Mucosa of gallbladder (tissue), 1 donor: ENCODE measurements at regions not wholly inside any gene's neighbourhood (a gene's known extent, or its start where the extent isn't known, plus 50 kb on each side); places are given as distances from the start of the nearest gene placed in this dataset.

Experiments used
- DNase-seq: peaks from one replicate; pipeline ENCODE4 v3.0.0-alpha.2; 2020; ENCODE audit warnings: low spot score
- donor health status: DM: no; HTN: no; CAD: no.

DNA sequence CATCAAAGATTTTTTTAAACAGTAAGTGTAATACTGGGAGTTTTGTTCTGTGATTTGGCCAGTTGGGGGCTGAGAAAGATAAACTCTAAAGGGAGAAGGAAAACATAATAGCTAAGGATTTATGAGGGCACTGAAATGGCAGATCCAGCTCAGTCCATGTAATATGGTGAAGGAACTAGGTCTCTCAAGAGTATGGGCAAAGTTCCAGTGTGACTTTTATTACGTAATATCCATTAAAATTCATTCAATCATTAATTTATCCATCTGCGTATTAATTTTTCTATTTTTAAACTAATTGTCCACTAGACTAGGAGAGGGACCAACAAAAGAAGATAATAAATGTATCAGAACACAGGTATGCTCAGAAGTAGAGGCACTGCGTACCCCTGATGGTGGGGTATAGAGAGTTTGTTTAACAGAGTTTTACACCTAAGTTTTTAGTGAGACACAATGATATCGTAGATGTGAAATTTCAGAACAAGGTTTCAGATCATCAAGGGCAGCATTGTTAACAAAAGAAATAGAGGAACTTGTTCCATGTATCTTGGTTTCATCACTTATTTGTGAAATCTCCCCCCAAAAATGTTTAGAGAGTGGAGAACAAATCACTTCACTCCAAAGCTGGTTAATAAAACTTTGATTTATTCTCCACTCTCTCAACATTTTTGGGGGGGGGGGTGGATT, 351.1 kb downstream of the GRXCR1 start:
- DNase-seq = no peak

DNA sequence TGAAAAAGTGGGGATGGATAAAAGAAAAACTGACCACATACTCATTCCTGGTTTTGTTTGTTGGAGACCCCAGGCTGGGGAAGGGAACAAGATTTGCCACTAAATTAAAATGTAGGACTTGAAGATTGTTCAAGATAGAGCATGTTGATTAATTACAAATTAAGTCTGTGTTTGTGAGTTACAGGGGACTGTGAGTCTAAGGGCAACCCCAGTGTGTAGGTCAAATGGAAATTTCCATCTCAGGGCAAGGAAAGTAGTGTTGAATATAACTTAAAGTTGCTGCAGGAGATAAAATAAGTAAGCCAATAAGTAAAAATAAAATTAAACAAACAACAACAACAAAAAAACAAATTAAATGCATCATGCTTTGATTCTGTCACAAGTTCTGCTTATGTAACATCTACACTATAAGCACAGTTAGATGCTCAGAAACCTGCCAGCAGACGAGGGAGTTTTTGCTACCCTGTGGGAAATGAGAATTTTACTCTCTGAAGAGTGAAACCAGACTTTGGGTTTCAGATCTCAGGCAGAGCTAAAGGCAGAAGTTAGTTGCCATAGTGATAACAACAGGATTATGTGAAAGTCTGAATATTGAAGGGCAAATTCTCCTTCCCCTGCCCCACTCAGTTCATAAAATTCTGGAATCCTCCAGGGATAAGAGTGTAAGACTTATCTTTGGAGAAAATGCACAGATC, 352.3 kb downstream of the GRXCR1 start:
- DNase-seq = no peak

DNA sequence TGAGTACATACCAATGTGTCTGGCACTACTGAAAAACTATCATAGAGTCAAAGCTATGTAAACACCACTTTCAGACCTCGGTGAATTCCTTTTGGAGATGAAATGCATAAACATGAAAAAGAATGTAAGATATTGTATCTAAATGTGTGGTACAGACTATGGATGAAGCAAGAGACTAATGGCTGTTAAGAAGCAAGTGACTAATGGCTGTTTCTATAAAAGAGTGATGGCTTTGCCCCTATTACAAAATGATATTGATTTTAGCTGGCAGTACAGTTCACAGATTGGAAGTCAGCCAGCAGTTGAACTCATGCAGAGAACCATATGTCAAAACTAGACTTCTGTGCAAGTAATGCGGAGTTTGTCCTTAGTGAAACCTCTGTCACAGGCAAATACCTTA, 359.3 kb downstream of the GRXCR1 start:
- DNase-seq = peak; percentile 35

DNA sequence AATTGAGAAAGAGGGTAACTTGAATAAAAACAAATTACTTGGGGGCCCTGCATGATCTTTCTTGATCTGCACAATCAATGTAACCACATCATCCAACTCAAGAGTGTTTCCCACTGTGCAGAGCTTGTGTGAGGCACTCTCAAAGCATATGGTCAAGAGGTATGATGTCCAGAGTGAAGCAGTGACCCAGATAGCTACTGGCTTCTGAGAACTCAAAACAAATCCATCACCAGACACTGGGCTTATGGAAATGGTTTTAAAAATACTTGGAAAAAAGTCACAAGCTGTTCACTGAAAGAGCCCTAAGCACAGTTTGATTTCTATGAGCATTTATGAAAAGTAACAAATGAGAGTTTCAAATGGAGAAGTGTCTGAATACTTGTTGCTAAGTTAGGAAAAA, 361.0 kb downstream of the GRXCR1 start:
- no peak for DNase-seq

DNA sequence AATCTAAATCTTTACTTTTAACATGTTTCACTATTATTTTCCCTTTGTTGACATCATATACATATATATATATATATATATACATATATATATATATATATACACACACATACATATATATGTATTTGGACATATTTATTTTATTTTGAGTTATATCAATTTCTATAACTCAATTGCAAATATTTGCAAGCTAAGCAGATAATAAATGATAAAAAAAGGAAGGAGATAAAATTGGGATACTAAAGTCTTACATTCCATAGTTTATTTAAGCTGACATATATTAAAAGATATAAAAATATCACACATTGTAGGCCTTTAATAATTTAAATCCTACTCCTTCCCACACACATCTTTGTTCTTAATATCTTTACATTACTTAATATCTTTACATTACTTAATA, 372.2 kb downstream of the GRXCR1 start:
- no peak for DNase-seq

DNA sequence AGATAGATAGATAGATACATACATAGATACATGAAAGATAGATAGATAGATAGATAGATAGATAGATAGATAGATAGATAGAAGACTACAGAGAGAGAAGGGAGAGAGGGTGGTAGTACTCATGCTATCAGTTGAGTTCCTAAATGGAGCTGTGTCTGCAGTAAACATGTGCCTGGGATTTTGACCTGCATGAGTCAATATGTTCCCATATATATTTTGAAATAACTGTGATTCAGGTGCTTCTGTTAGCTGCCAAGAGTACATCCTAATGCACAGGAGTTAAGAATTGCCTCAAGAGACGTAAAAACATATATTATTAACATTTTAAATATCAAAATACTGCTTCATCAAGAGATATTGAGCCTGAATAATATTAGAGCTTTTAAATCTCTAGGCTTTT, 379.4 kb downstream of the GRXCR1 start:
- DNase-seq = no peak

DNA sequence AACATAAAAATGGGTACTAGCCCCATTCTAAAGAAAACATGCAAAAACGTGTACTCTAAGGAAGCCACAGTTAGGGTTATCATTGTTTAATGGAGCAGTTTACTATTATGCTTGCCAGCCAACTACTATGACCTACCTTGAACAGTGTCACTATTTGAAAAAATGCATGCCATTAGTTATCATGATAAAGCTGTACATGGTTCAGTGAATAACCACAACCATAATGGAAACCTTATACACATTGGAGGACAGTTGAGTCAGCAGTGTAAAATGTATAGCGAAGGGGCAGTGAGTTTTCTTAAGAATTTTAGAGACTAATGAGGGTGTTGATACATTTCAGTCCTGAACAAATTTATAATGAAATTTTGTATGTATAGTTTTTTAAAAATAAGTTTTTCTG, 381.9 kb downstream of the GRXCR1 start:
- no peak for DNase-seq

DNA sequence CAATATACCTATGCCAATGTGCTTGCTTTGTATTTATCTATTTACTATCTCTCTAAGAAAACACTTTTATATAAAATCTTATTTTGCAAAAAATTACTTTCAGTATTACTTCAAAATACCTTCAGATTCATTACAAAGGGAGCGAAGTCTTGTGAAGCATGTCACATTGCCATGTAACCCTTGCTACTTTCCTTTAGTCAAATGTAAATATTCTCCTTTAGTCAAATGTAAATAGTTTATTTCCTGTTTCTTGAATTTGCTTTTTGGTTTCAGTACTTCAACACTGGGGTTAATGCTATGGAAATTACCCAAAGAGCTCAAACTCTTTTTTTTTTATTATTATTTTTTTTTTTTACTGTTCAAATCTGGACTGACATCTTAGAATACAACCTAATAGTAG, 383.3 kb downstream of the GRXCR1 start:
- no peak for DNase-seq

DNA sequence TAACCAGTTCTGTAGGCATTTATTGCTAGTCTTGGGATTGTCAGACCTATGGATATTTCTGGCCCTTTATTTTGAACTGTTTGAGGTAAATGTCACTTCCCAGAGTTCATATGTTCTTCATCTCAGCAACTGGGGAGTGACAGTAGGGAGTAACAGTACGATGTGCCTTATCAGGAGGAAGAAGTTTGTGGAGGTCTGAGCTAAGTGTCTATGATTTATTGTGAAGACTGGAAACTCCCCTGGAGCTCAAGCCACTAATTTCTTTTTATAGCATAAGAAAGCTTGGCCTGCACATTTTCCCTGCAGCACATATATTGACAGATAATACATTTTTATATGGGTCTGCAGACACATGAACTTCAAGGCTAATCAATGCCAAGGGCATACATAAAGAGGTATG, 383.8 kb downstream of the GRXCR1 start:
- no peak for DNase-seq

DNA sequence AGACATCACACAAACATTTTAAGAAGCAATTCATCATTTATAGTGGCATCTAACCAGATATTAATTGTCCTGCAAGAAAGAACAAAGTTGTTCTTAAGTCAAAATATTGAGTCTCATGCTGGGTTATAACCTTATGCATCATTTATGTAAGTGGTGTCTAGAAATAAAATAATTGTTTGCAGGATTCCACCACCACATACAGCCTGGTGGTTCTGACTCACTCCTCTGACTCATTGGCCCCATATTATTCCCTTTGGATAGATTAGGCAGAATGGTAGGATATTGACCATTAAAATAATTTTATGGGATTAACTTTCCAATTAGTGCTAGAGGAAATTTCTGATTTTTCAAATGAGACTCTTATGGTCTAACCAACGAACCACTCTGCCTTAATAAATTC, 384.5 kb downstream of the GRXCR1 start:
- no peak for DNase-seq

DNA sequence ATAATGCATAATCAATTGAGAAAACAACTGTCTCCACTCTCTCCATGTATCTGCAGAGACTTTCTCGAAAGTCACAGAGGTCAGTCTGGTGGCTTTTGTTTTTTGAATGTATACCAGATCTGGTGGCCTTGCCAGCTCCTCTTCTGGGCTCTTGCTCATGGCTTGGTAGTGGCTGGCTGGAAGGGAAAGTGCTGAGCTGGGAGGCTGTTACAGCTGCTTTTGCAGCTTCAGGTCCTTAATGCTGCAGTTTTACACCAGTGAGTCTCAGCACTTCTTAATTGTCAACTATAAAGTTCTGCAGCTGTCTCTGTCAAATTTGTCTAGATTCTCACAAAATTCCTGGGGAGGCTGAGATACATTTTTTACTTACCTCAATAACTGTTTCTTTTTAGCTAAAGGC, 390.0 kb downstream of the GRXCR1 start:
- DNase-seq = no peak

DNA sequence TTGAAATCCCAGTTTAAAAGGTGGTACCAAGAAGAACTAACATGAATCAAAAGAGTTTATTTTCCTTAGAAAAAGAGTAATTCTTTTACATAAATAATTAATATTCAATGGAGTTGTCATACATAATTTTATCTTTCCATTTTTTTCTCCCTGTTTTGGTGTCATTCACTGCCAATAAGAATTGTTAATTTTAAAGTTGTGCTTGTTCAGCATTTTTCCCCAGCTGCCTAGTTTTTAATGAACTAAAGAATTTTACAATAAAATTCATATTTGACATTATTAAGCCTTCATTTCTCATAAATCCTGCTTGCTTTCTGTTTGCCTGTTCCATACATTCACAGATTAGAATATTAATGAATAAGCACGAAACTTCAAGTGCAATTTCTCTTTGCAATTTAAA, 393.6 kb downstream of the GRXCR1 start:
- no peak for DNase-seq

DNA sequence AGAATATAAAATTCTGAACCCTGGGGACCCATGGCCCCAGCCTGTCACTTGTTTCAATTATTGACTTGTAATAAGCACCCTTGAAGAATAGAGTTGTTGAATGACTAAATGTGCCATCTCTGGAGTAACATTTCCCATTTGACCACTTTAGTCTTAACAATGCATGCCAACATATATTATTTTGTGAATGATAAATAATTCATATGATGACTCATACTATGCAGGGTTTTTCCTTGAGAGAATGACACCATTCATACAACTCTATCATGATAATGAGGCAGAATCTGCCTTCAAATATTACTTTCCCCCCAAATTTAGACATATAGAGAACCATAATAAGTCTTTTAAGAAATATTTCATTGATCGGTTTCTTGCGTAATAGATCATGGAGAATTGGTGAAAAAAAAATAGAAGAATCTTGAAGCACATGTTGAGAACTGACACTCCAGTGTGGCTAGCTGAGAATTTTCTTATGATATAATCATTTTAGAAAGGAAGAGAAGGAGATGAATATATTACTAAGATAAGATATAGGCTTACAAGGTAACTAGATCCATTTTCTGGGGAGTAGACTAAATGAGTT, 404.5 kb downstream of the GRXCR1 start:
- no peak for DNase-seq

DNA sequence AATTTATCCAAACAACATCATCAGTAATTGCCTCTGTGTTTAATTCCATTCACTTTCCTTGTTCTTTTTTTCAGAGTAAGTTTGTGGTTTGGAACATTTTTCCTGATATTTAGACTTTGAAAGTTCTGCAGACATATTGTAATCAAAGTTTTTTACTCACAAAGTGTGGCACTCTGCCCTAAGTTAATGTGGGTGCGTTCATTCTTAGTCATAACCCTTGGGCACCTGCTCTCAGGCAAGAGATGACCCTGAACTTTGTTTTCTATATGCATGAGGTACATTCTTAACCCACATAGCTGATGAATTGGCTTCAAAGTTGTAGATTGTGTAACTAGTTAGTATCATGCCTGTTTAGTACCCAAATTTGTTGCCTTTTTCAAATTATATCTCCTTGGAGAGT, 424.3 kb downstream of the GRXCR1 start:
- no peak for DNase-seq

DNA sequence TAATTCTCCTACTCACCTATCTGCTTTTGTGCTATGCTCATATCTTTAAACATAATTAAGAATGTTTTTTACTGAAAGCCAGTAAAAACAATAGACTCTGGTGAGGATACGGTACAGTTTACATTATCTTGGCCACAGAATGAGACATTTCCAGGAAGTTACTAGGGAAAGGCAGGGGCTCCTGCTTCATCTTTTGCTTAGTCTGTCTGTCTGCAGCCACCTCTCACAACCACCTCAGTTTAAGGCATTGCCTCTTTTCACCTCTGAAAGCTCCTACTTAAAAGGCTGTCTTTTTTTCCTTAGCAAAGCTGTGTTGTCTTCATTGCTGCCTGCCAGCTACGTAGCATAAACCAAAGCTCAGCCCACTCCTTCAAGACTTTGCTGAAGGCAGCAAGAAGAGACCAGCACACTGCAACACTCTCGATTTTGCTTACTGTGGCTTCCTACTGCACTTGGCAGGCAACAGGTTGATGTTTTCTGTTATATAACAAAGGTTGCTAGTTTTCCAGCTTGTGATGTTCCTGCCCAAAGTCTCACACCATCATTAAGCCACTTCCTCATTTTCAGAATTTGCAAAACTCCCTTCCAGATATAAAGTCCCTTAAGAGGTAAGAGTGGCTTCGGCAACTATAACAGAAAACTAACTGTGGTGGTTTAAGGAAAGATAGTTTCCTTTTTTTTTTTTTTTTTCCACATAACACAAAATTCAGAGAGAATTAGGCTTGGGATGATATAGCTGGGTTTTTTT, 432.9 kb downstream of the GRXCR1 start:
- no peak for DNase-seq

DNA sequence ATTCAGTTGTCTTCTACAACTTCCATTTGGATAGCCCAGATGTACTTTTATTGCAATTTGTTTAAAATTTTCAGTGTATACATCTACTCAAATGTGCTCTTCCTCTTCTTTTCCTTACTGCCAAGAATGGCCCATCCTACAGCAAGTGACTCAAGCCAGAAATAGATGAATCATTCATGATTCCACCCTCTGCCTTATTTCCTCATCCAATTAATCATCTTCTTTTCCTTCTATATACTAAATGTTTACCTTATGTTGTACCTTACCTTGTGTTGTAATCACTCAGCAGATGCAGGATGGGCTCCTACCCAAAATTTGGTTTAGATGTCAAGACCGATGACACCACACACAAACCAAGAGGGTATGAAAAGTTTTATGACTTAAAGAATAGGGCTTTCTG, 437.8 kb downstream of the GRXCR1 start:
- no peak for DNase-seq

DNA sequence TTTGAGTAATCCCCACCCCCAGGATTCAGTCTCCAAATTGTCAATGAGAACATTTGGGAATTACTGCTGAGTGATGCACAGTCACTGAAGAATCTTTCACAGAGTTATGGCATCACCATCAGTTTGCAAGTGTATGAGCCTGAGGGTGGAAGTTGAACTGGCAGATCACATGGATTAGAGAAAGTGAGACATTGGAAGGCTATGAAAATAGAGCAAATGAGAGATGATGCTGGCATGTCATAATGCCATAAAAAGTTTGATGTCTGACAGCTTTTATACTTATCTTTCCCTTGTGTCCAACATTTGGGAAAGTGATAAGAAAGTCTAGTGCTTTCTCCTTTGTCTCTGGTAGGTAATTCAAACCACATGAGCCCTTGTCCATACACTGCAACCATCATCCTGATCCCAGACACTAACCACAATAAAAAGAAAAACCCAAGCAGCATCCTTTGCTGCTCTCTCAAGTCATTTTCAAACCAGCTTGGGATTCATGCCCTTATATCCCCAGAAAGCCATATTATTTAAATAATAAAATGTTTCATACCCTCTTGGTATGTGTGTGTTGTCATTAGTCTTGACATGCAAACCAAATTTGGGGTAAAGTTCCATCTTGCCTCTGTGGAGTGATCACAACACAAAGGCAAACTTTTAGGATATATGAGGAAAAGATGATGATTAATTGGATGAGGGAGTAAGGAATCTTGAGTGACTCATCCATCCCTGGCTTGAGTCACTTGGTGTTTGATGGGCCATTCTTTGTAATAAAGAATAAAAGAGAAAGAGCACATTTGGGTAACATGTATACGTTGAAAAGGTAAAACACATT, 438.9 kb downstream of the GRXCR1 start:
- DNase-seq = no peak

DNA sequence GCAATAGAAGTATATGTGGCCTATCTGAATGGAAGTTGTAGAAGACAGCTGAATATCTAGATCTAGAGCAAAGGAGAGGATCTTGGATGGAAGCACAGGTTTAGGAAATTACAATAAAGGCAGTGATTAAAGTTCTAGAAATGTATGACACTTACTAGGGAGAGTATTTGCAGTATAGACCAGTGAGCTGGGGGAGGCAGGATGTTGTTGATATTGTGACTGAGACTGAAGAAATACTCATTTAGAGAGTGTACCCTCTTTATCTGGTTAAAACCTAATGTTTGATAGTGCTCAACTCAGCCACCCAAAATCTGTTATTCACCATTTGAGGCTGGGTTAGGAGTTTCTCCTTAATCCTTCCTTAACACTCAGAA, 439.5 kb downstream of the GRXCR1 start:
- DNase-seq = no peak

DNA sequence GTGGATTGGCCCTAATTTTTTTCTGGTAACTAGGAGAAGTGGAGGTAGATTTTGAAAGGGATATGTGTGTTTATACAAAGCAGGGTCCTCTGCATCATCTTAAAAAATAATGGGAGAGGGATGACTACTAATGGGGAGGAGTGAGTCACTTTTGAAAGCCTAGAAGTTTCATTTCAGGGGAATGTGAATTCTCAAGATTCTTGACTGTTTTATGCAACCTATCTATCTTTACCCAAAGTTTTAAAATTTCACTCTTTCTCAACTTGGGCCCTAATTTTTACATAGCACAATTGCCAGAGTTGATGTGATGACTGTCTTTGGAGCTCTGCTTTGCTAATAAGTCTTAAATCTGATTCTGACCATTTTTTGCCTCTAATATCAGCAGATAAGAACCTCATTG, 445.2 kb downstream of the GRXCR1 start:
- no peak for DNase-seq

DNA sequence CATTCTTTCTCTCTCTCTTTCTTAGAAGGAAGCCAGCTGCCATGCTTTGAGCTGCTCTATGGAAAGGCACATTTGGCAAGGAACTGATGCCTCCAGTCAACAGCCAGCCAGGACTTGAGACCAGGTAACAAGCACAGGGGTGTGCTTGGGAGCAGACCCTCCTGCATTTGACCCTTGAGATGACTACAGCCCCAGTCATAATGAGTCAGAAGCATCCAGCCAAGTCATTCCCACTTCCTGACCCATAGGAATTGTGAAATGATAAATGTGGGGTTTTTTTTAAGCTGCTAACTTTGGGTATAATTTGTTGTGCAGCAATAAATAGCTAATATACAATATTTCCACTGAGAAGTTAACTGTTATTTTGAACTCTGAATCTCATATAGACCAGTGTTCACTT, 446.9 kb downstream of the GRXCR1 start:
- no peak for DNase-seq

DNA sequence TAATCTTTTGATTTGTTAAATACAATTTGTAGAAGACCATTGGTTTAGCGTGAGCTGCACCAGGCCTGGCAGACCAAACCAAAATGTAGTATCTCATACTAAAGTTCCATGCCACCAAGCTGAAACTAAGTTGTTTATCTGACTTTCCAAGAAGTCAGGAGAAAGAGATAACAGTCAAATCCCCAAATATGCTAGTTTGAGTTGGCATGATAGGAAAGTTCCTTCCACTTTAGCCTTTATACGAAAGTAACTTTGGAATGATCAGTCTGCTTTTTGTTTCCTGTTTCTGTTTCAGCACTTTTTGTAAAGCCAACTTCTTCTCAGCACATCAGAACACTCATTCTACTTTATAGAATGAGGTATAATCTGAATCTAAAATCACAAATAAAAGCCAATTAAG, 449.2 kb downstream of the GRXCR1 start:
- no peak for DNase-seq

DNA sequence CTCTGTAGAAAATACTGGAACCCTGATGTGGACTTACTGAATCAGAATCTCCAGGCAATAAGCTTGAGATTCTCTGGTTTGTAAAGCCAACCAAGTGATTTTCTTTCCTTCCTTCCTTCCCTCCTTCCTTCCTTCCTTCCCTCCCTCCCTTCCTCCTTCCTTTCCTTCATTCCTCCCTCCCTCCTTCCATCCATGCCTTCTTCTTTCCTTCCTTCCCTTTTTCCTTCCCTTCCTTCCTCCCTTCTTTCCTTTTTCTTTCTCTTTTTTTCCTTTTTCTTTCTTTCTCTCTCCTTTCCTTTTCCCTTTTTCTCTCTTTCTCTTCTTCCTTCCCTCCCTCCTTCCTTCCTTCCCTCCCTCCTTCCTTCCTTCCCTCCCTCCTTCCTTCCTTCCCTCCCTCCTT, 450.8 kb downstream of the GRXCR1 start:
- DNase-seq = no peak
